NCI-H1694 (cell line): ENCODE measurements at regions not wholly inside any gene's neighbourhood (a gene's known extent, or its start where the extent isn't known, plus 50 kb on each side); places are given as distances from the start of the nearest gene placed in this dataset.

ENCODE experiments used
- DNase-seq: peaks from one replicate; lab custom pipeline; 2025; lab: John Stamatoyannopoulos, UW

- no peak for DNase-seq
Measured at GRCh38 chr2:153101187-153101586, 377.4 kb downstream of the RPRM start.

GRCh38 chr2:153100151-153100550 is 378.4 kb downstream of the RPRM start:
- DNase-seq: no peak

- no peak for DNase-seq
Measured at GRCh38 chr2:153098073-153098472, 379.7 kb downstream of the ARL6IP6 start.

GRCh38 chr2:153096272-153096671 is 377.9 kb downstream of the ARL6IP6 start:
- DNase-seq: no peak

GRCh38 chr2:153091344-153091743 is 372.9 kb downstream of the ARL6IP6 start:
- DNase-seq: no peak

GRCh38 chr2:153079315-153079714 is 360.9 kb downstream of the ARL6IP6 start:
- no peak for DNase-seq

GRCh38 chr2:153077311-153077710 is 358.9 kb downstream of the ARL6IP6 start:
- DNase-seq: peak; percentile 46

- DNase-seq: no peak
Measured at GRCh38 chr2:153074207-153074606, 355.8 kb downstream of the ARL6IP6 start.

GRCh38 chr2:153072813-153073212 is 354.4 kb downstream of the ARL6IP6 start:
- no peak for DNase-seq

GRCh38 chr2:153072077-153072476 is 353.7 kb downstream of the ARL6IP6 start:
- no peak for DNase-seq

- DNase-seq: no peak
Measured at GRCh38 chr2:153071090-153071489, 352.7 kb downstream of the ARL6IP6 start.

GRCh38 chr2:153068915-153069314 is 350.5 kb downstream of the ARL6IP6 start:
- no peak for DNase-seq

GRCh38 chr2:153068052-153068451 is 349.6 kb downstream of the ARL6IP6 start:
- DNase-seq: no peak

- DNase-seq: no peak
Measured at GRCh38 chr2:153059338-153060052, 341.1 kb downstream of the ARL6IP6 start.

GRCh38 chr2:153057743-153058142 is 339.3 kb downstream of the ARL6IP6 start:
- DNase-seq: no peak

- DNase-seq: no peak
Measured at GRCh38 chr2:153055182-153055581, 336.8 kb downstream of the ARL6IP6 start.

GRCh38 chr2:153052807-153053559 is 334.6 kb downstream of the ARL6IP6 start:
- no peak for DNase-seq

- no peak for DNase-seq
Measured at GRCh38 chr2:153047220-153047619, 328.8 kb downstream of the ARL6IP6 start.

- no peak for DNase-seq
Measured at GRCh38 chr2:153043385-153043784, 325.0 kb downstream of the ARL6IP6 start.

- no peak for DNase-seq
Measured at GRCh38 chr2:153028626-153029025, 310.2 kb downstream of the ARL6IP6 start.

- DNase-seq: no peak
Measured at GRCh38 chr2:153027533-153027932, 309.1 kb downstream of the ARL6IP6 start.

GRCh38 chr2:153020201-153020600 is 301.8 kb downstream of the ARL6IP6 start:
- no peak for DNase-seq

- no peak for DNase-seq
Measured at GRCh38 chr2:153005071-153005730, 286.8 kb downstream of the ARL6IP6 start.
